Liver (tissue), 3 donors: ENCODE measurements at regions not wholly inside any gene's neighbourhood (a gene's known extent, or its start where the extent isn't known, plus 50 kb on each side); places are given as distances from the start of the nearest gene placed in this dataset.

Experiments
- FOXA1 ChIP-seq: IDR thresholded peaks from 2 replicates; pipeline ENCODE4 v1.6.1; 2016; ENCODE audit warnings: antibody characterized with exemption
- FOXA2 ChIP-seq: IDR thresholded peaks from 2 replicates; pipeline ENCODE4 v1.6.1; 2016; ENCODE audit warnings: antibody characterized with exemption
- GABPA ChIP-seq, 2 donors: IDR thresholded peaks in 1 of 2; conservative IDR thresholded peaks in 1 of 2; 2 replicates each; pipeline ENCODE4 v1.6.1; 2016; ENCODE audit warnings: antibody characterized with exemption in 2 of 2, mild to moderate bottlenecking in 1 of 2, moderate library complexity in 1 of 2
- SP1 ChIP-seq: IDR thresholded peaks from 2 replicates; pipeline ENCODE4 v1.6.1; 2018; ENCODE audit warnings: antibody characterized with exemption, mild to moderate bottlenecking
- TAF1 ChIP-seq: conservative IDR thresholded peaks from 2 replicates; pipeline ENCODE4 v1.6.1; 2016; ENCODE audit warnings: antibody characterized with exemption, mild to moderate bottlenecking
- YY1 ChIP-seq: IDR thresholded peaks from 2 replicates; pipeline ENCODE4 v1.6.1; 2016; ENCODE audit warnings: antibody characterized with exemption, mild to moderate bottlenecking
- TF ChIP-seq, protein P1 (sequence below): fragments of 150-350 bp; IDR thresholded peaks from 2 replicates; pipeline ENCODE4 v1.5.1; 2017; ENCODE audit warnings: improper control_type of control experiment, low read depth, low read length; ENCODE audit not compliant: missing input control
- TF ChIP-seq, protein P2 (sequence below): IDR thresholded peaks from 2 replicates; pipeline ENCODE4 v1.6.1; 2016; ENCODE audit warnings: antibody characterized with exemption
- TF ChIP-seq, protein P3 (sequence below): IDR thresholded peaks from 2 replicates; pipeline ENCODE4 v1.6.1; 2016; ENCODE audit warnings: antibody characterized with exemption
- TF ChIP-seq, protein P4 (sequence below): IDR thresholded peaks from 2 replicates; pipeline ENCODE4 v1.6.1; 2016; ENCODE audit warnings: antibody characterized with exemption
- TF ChIP-seq, protein P5 (sequence below): IDR thresholded peaks from 2 replicates; pipeline ENCODE4 v1.6.1; 2016; ENCODE audit warnings: antibody characterized with exemption, mild to moderate bottlenecking
- donor health status: healthy.
- donor health status: healthy.

DNA sequence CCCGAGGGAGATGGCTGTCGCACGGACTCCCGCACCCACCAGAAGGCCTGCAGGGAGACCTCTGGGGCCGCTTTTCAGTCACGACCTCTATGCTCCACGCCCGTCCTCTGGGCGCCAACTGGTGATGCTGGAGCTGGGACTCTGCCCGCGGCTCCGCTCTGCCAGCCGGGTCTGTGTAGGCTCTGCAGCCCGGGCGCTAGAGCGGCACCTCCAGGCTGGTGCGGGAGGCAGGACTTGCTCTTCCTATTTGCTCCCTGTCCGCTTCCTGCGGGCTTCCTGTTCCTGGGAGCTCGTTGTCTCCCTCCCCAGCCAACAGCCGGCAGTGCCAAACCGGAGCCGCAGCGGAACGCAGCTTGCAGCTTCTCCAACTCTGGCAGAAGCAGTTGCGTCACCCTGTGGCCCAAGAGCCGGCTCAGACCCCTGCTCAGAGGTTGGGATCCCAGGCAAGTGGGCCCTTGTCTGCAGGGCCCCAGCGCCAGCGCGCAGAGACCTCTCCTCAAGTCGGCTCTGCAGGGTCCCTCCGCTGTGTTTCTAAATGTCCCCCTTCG, 285.9 kb downstream of the XXYLT1 start:
- TF ChIP-seq SP1 (no peak), FOXA1 (no peak), YY1 (no peak), GABPA (IDR thresholded peaks at IDR 0.05 in 1 of 2, conservative IDR thresholded peaks at IDR 0.05 in 1 of 2) (peak; percentile 23 to 50), FOXA2 (no peak), TAF1 (no peak)
- TF ChIP-seq, protein P1, sequence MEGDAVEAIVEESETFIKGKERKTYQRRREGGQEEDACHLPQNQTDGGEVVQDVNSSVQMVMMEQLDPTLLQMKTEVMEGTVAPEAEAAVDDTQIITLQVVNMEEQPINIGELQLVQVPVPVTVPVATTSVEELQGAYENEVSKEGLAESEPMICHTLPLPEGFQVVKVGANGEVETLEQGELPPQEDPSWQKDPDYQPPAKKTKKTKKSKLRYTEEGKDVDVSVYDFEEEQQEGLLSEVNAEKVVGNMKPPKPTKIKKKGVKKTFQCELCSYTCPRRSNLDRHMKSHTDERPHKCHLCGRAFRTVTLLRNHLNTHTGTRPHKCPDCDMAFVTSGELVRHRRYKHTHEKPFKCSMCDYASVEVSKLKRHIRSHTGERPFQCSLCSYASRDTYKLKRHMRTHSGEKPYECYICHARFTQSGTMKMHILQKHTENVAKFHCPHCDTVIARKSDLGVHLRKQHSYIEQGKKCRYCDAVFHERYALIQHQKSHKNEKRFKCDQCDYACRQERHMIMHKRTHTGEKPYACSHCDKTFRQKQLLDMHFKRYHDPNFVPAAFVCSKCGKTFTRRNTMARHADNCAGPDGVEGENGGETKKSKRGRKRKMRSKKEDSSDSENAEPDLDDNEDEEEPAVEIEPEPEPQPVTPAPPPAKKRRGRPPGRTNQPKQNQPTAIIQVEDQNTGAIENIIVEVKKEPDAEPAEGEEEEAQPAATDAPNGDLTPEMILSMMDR: peak; percentile 33
- TF ChIP-seq, protein P2, sequence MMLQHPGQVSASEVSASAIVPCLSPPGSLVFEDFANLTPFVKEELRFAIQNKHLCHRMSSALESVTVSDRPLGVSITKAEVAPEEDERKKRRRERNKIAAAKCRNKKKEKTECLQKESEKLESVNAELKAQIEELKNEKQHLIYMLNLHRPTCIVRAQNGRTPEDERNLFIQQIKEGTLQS: peak; percentile 61
- TF ChIP-seq, protein P3, sequence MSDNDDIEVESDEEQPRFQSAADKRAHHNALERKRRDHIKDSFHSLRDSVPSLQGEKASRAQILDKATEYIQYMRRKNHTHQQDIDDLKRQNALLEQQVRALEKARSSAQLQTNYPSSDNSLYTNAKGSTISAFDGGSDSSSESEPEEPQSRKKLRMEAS: no peak
- TF ChIP-seq, protein P4, sequence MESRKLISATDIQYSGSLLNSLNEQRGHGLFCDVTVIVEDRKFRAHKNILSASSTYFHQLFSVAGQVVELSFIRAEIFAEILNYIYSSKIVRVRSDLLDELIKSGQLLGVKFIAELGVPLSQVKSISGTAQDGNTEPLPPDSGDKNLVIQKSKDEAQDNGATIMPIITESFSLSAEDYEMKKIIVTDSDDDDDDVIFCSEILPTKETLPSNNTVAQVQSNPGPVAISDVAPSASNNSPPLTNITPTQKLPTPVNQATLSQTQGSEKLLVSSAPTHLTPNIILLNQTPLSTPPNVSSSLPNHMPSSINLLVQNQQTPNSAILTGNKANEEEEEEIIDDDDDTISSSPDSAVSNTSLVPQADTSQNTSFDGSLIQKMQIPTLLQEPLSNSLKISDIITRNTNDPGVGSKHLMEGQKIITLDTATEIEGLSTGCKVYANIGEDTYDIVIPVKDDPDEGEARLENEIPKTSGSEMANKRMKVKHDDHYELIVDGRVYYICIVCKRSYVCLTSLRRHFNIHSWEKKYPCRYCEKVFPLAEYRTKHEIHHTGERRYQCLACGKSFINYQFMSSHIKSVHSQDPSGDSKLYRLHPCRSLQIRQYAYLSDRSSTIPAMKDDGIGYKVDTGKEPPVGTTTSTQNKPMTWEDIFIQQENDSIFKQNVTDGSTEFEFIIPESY: no peak
- TF ChIP-seq, protein P5, sequence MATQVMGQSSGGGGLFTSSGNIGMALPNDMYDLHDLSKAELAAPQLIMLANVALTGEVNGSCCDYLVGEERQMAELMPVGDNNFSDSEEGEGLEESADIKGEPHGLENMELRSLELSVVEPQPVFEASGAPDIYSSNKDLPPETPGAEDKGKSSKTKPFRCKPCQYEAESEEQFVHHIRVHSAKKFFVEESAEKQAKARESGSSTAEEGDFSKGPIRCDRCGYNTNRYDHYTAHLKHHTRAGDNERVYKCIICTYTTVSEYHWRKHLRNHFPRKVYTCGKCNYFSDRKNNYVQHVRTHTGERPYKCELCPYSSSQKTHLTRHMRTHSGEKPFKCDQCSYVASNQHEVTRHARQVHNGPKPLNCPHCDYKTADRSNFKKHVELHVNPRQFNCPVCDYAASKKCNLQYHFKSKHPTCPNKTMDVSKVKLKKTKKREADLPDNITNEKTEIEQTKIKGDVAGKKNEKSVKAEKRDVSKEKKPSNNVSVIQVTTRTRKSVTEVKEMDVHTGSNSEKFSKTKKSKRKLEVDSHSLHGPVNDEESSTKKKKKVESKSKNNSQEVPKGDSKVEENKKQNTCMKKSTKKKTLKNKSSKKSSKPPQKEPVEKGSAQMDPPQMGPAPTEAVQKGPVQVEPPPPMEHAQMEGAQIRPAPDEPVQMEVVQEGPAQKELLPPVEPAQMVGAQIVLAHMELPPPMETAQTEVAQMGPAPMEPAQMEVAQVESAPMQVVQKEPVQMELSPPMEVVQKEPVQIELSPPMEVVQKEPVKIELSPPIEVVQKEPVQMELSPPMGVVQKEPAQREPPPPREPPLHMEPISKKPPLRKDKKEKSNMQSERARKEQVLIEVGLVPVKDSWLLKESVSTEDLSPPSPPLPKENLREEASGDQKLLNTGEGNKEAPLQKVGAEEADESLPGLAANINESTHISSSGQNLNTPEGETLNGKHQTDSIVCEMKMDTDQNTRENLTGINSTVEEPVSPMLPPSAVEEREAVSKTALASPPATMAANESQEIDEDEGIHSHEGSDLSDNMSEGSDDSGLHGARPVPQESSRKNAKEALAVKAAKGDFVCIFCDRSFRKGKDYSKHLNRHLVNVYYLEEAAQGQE: no peak
